Hematopoietic multipotent progenitor cell treated with erythropoietin and hydrocortisone succinate and interleukin-3 and kit ligand, for 6 days (in vitro differentiated cells): ENCODE measurements at regions not wholly inside any gene's neighbourhood (a gene's known extent, or its start where the extent isn't known, plus 50 kb on each side); places are given as distances from the start of the nearest gene placed in this dataset.
A peak's percentile ranks its signal among the peaks of the same experiment; 100 is the strongest.

Source experiments
- DNase-seq: peaks from one replicate; pipeline ENCODE4 v3.0.0-alpha.2; 2015

GRCh38 chr6:97621111-97621510 is 338.1 kb upstream of the MMS22L start:
- DNase-seq, result no peak

- DNase-seq, result no peak
These were observed 343.8 kb upstream of the MMS22L start for GRCh38 chr6:97626671-97627441.

- DNase-seq, result no peak
These were observed 346.2 kb upstream of the MMS22L start for GRCh38 chr6:97629180-97629579.

GRCh38 chr6:97630604-97631003 is 347.6 kb upstream of the MMS22L start:
- DNase-seq, result no peak

GRCh38 chr6:97632341-97632740 is 349.3 kb upstream of the MMS22L start:
- no peak for DNase-seq

GRCh38 chr6:97639702-97640101 is 356.7 kb upstream of the MMS22L start:
- DNase-seq, result no peak

GRCh38 chr6:97644353-97644752 is 361.3 kb upstream of the MMS22L start:
- no peak for DNase-seq

GRCh38 chr6:97645757-97646156 is 362.7 kb upstream of the MMS22L start:
- no peak for DNase-seq

- DNase-seq, result no peak
These were observed 370.1 kb upstream of the MMS22L start for GRCh38 chr6:97653076-97653475.

- no peak for DNase-seq
These were observed 370.5 kb upstream of the MMS22L start for GRCh38 chr6:97653517-97653916.

- no peak for DNase-seq
These were observed 371.7 kb upstream of the MMS22L start for GRCh38 chr6:97654674-97655073.

- DNase-seq, result no peak
These were observed 373.2 kb upstream of the MMS22L start for GRCh38 chr6:97656236-97656635.

GRCh38 chr6:97656706-97657350 is 373.8 kb upstream of the MMS22L start:
- no peak for DNase-seq

GRCh38 chr6:97658090-97658489 is 375.1 kb upstream of the MMS22L start:
- no peak for DNase-seq

- no peak for DNase-seq
These were observed 380.2 kb upstream of the MMS22L start for GRCh38 chr6:97663252-97663651.

GRCh38 chr6:97665446-97665845 is 382.4 kb upstream of the MMS22L start:
- DNase-seq, result no peak

GRCh38 chr6:97666889-97667288 is 383.9 kb upstream of the MMS22L start:
- no peak for DNase-seq

GRCh38 chr6:97668716-97669115 is 385.7 kb upstream of the MMS22L start:
- peak; percentile 1 for DNase-seq

GRCh38 chr6:97669191-97670031 is 386.4 kb upstream of the MMS22L start:
- DNase-seq, result peak; percentile 1

- no peak for DNase-seq
These were observed 391.8 kb upstream of the MMS22L start for GRCh38 chr6:97674802-97675201.

- DNase-seq, result no peak
These were observed 394.6 kb upstream of the MMS22L start for GRCh38 chr6:97677626-97678025.

GRCh38 chr6:97687916-97688315 is 404.9 kb upstream of the MMS22L start:
- DNase-seq, result no peak

GRCh38 chr6:97689078-97689754 is 406.2 kb upstream of the MMS22L start:
- DNase-seq, result no peak
